AG09309 (cell line): ENCODE measurements at regions not wholly inside any gene's neighbourhood (a gene's known extent, or its start where the extent isn't known, plus 50 kb on each side); places are given as distances from the start of the nearest gene placed in this dataset.

Source experiments
- DNase-seq: peaks from one replicate; pipeline ENCODE4 v3.0.0-alpha.2; 2010; ENCODE audit warnings: low read depth
- H3K4me3 ChIP-seq: 2 replicates; pipeline ENCODE4 v1.5.1; 2011; ENCODE audit warnings: mild to moderate bottlenecking, low read depth, low read length, moderate library complexity; ENCODE audit not compliant: control insufficient read depth
- TF ChIP-seq, protein P1 (sequence below): IDR thresholded peaks from 2 replicates; pipeline ENCODE4 v1.5.1; 2011; ENCODE audit warnings: mild to moderate bottlenecking, low read depth, low read length, inconsistent platforms; ENCODE audit not compliant: insufficient read depth, control insufficient read depth; ENCODE audit errors: missing control alignments

DNA sequence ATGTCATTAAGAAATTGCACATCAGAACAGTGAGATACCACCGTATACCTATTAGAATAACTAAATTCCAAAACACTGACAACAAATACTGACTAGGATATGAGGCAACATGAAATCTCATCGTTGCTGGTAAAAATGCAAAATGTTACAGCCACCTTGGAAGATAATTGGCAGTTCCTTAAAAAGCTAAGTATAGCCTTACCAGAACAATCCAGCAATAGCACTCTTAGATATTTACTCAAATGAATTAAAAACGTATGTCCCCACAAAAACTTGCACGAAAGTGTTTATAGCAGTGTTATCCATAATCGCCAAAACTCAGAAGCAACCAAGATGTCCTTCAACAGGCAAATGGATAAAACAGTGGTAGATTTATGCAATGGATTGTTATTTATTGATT lies 241.7 kb downstream of the EPHA4 start:
- TF ChIP-seq, protein P1, sequence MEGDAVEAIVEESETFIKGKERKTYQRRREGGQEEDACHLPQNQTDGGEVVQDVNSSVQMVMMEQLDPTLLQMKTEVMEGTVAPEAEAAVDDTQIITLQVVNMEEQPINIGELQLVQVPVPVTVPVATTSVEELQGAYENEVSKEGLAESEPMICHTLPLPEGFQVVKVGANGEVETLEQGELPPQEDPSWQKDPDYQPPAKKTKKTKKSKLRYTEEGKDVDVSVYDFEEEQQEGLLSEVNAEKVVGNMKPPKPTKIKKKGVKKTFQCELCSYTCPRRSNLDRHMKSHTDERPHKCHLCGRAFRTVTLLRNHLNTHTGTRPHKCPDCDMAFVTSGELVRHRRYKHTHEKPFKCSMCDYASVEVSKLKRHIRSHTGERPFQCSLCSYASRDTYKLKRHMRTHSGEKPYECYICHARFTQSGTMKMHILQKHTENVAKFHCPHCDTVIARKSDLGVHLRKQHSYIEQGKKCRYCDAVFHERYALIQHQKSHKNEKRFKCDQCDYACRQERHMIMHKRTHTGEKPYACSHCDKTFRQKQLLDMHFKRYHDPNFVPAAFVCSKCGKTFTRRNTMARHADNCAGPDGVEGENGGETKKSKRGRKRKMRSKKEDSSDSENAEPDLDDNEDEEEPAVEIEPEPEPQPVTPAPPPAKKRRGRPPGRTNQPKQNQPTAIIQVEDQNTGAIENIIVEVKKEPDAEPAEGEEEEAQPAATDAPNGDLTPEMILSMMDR: no peak
- DNase-seq: no peak
- no peak overlapping the region for H3K4me3 ChIP-seq

- TF ChIP-seq, protein P1: no peak
- no peak for DNase-seq
- no peak overlapping the region for H3K4me3 ChIP-seq
Measured at GRCh38 chr2:221334481-221335218, 237.5 kb downstream of the EPHA4 start.

GRCh38 chr2:221335219-221335752 lies 236.8 kb downstream of the EPHA4 start:
- H3K4me3 ChIP-seq: no peak overlapping the region
- no peak for DNase-seq
- TF ChIP-seq, protein P1: no peak

GRCh38 chr2:221336967-221337366 lies 235.1 kb downstream of the EPHA4 start:
- TF ChIP-seq, protein P1: no peak
- no peak overlapping the region for H3K4me3 ChIP-seq
- no peak for DNase-seq

DNA sequence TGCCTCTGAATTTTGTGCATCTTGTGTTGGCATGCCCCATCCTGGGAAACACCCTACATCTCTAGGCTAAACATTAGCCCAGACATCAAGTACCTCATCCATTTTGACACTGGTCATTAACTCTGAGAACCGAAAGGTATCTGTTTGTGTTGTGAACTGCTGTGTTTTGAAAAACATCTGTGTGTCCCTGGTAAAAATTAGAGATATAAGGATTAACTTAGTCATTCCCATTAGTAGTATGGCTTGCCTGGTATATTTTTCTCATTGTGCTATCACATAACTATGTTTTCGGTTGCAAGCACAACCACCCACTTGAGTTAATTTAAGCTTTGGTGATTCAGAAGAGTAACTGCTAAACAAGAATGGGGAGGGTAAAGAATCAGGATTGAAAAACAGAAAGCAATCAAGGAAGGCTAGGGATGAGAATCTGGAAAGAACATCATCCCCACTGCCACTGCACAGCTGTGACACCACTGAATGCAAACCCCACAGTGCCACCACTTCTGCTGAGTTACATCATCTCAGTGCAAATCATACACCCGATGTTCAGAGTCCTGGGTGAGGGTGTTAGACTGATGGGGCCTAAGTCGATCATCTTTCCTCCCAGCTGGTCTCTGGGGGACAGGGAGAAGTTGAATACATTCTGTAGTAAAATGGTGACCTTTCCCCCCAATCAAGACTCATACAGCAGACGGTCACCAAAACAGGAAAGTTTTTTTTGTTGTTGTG lies 234.0 kb downstream of the EPHA4 start:
- no peak overlapping the region for H3K4me3 ChIP-seq
- TF ChIP-seq, protein P1: no peak
- no peak for DNase-seq

DNA sequence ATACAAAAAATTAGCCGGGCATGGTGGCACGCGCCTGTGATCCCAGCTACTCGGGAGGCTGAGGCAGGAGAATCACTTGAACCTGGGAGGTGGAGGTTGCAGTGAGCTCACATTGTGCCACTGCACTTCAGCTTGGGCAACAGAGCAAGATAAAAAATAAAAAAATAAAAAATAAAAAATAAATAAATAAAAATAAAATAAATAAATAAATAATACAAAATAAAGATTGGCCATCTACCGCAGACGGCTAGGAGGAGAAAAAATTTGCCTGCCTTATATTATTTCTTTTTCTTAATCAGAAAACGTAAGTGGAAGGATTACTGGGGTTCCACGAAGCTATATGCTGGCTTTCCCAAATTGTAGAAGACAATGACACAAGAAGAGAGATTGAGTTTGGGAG lies 229.7 kb downstream of the EPHA4 start:
- DNase-seq: no peak
- H3K4me3 ChIP-seq: no peak overlapping the region
- TF ChIP-seq, protein P1: no peak
